ENCODE measurements at regions not wholly inside any gene's neighbourhood (a gene's known extent, or its start where the extent isn't known, plus 50 kb on each side); places are given as distances from the start of the nearest gene placed in this dataset.

DNA sequence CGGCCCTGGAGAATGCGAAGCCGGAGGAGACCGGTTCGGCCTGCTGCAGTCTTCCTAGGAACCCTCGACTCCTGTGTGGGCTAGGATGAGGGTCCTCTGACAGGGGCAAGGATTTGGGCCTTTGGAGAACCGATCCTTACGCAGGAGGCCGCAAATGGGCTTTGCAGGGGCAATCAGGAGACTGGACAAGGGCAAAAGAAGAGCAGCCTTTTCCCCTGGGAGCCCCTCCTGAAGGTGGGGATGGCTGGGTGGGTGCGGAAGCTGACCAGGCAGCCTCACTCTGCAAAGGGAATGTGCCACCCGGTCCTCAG, 111.7 kb downstream of the NAV1 start:
- DNase-seq (ENCODE audit: low read depth in 1 of 2, low spot score in 1 of 2): no peak
- Histone ChIP-seq H3K27me3 (ENCODE audit: insufficient read depth, poor library complexity, severe bottlenecking) (peaks cover 39% of the 10 kb centered on the region), H3K4me3 (replicated peaks; ENCODE audit: insufficient read depth, low read length) (no peak overlapping the region), H3K27ac (replicated peaks) (no peak overlapping the region)
- TF ChIP-seq SPI1 (IDR thresholded peaks at IDR 0.05; ENCODE audit: borderline replicate concordance, low read depth) (no peak), POLR2AphosphoS5 (IDR thresholded peaks at IDR 0.05; ENCODE audit: low read depth) (no peak), GABPA (IDR thresholded peaks at IDR 0.05; ENCODE audit: low read depth) (no peak), CTCF (IDR thresholded peaks at IDR 0.05; ENCODE audit: insufficient read depth, low read length) (no peak)
- TF ChIP-seq, protein P1, sequence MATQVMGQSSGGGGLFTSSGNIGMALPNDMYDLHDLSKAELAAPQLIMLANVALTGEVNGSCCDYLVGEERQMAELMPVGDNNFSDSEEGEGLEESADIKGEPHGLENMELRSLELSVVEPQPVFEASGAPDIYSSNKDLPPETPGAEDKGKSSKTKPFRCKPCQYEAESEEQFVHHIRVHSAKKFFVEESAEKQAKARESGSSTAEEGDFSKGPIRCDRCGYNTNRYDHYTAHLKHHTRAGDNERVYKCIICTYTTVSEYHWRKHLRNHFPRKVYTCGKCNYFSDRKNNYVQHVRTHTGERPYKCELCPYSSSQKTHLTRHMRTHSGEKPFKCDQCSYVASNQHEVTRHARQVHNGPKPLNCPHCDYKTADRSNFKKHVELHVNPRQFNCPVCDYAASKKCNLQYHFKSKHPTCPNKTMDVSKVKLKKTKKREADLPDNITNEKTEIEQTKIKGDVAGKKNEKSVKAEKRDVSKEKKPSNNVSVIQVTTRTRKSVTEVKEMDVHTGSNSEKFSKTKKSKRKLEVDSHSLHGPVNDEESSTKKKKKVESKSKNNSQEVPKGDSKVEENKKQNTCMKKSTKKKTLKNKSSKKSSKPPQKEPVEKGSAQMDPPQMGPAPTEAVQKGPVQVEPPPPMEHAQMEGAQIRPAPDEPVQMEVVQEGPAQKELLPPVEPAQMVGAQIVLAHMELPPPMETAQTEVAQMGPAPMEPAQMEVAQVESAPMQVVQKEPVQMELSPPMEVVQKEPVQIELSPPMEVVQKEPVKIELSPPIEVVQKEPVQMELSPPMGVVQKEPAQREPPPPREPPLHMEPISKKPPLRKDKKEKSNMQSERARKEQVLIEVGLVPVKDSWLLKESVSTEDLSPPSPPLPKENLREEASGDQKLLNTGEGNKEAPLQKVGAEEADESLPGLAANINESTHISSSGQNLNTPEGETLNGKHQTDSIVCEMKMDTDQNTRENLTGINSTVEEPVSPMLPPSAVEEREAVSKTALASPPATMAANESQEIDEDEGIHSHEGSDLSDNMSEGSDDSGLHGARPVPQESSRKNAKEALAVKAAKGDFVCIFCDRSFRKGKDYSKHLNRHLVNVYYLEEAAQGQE (IDR thresholded peaks at IDR 0.05; ENCODE audit: insufficient replicate concordance, low read depth): no peak

DNA sequence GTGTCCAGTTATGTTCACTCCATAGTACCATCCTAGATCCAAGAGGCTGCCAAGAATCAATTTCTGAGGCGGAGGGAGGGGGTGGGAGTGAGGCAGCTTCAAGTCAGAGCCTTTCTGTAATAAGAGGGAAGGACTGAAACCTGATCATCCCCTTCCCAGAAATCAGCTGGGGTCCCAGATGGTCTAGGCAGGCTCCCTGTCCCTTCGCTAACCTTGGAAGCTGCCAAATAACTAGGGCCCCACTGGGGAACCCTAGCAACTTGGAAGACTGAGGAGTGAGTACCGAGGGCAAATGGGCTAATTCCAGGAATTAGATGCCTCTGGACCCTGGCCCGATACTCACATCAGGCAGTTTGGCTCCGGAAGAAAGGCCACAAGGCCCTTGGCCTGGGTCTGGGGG, 113.3 kb downstream of the NAV1 start:
- H3K27me3 ChIP-seq (ENCODE audit: insufficient read depth, poor library complexity, severe bottlenecking): peaks cover 35% of the 10 kb centered on the region
- H3K27ac ChIP-seq (replicated peaks): no peak overlapping the region
- H3K4me3 ChIP-seq (replicated peaks; ENCODE audit: insufficient read depth, low read length): no peak overlapping the region
- no peak for DNase-seq (ENCODE audit: low read depth in 1 of 2, low spot score in 1 of 2)
- no peak for TF ChIP-seq SPI1 (IDR thresholded peaks at IDR 0.05; ENCODE audit: borderline replicate concordance, low read depth)

GRCh38 chr1:201653233-201653632, 114.3 kb downstream of the NAV1 start:
- TF ChIP-seq GABPA (IDR thresholded peaks at IDR 0.05; ENCODE audit: low read depth): no peak
- TF ChIP-seq, protein P1 (IDR thresholded peaks at IDR 0.05; ENCODE audit: insufficient replicate concordance, low read depth): no peak
- TF ChIP-seq POLR2AphosphoS5 (IDR thresholded peaks at IDR 0.05; ENCODE audit: low read depth): no peak
- no peak for TF ChIP-seq CTCF (IDR thresholded peaks at IDR 0.05; ENCODE audit: insufficient read depth, low read length)
- no peak for TF ChIP-seq SPI1 (IDR thresholded peaks at IDR 0.05; ENCODE audit: borderline replicate concordance, low read depth)
- Histone ChIP-seq H3K27ac (replicated peaks) (no peak overlapping the region), H3K4me3 (replicated peaks; ENCODE audit: insufficient read depth, low read length) (no peak overlapping the region), H3K27me3 (ENCODE audit: insufficient read depth, poor library complexity, severe bottlenecking) (peaks cover 25% of the 10 kb centered on the region)
- DNase-seq (ENCODE audit: low read depth in 1 of 2, low spot score in 1 of 2): peak in 1 of 2 experiments; percentile 11

DNA sequence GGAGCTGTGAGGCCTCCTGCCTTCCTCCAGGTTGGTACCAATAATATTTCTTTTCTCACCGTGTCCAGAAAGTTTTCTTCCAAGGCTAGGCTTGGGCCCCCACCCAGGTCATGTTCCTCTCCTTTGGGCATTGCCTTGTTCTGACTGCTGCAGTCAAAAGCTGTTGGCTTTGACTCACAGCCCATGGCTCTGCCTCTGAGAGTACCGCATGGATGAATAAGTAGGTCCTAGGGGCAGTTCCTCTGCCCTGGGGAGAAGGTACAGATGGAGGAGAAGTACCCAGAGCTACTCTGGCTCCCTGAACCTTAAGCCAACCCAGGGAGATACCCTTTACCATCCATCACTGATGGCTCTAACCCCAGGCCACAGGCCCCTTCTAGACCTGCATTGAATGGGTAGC, 115.0 kb downstream of the NAV1 start:
- Histone ChIP-seq H3K27me3 (ENCODE audit: insufficient read depth, poor library complexity, severe bottlenecking) (peaks cover 22% of the 10 kb centered on the region), H3K27ac (replicated peaks) (no peak overlapping the region), H3K4me3 (replicated peaks; ENCODE audit: insufficient read depth, low read length) (no peak overlapping the region)
- DNase-seq (ENCODE audit: low read depth in 1 of 2, low spot score in 1 of 2): no peak
- TF ChIP-seq POLR2AphosphoS5 (IDR thresholded peaks at IDR 0.05; ENCODE audit: low read depth) (no peak), GABPA (IDR thresholded peaks at IDR 0.05; ENCODE audit: low read depth) (no peak), SPI1 (IDR thresholded peaks at IDR 0.05; ENCODE audit: borderline replicate concordance, low read depth) (no peak), CTCF (IDR thresholded peaks at IDR 0.05; ENCODE audit: insufficient read depth, low read length) (no peak)
- TF ChIP-seq, protein P1 (IDR thresholded peaks at IDR 0.05; ENCODE audit: insufficient replicate concordance, low read depth): no peak

Data from HL-60 (cell line).